Prostate gland (tissue), 2 donors: ENCODE measurements at regions not wholly inside any gene's neighbourhood (a gene's known extent, or its start where the extent isn't known, plus 50 kb on each side); places are given as distances from the start of the nearest gene placed in this dataset.

Experiments
- DNase-seq: peaks from one replicate; pipeline ENCODE4 v3.0.0-alpha.2; 2019; ENCODE audit warnings: low spot score
- H3K27ac ChIP-seq, 2 donors: fragments of 200-600 bp; sonication (generic); 2 replicates each; pipeline ENCODE4 v1.5.1; 2017 to 2019
- H3K27me3 ChIP-seq: fragments of 200-600 bp; sonication (generic); replicated peaks from 2 replicates; pipeline ENCODE4 v1.5.1; 2019; ENCODE audit not compliant: insufficient read depth
- H3K36me3 ChIP-seq, 2 donors: fragments of 200-600 bp; sonication (generic); 1 replicate in 1 of 2; 2 replicates in 1 of 2; pipeline versions ENCODE4 v1.5.1 to v1.8.1; 2017 to 2019
- H3K4me1 ChIP-seq: fragments of 200-600 bp; sonication (generic); replicated peaks from 2 replicates; pipeline ENCODE4 v1.5.1; 2019
- H3K4me3 ChIP-seq, 2 donors: fragments of 200-600 bp; sonication (generic); 2 replicates each; pipeline ENCODE4 v1.5.1; 2017 to 2019
- H3K9me3 ChIP-seq: fragments of 200-600 bp; sonication (generic); 2 replicates; pipeline ENCODE4 v1.5.1; 2017
- CTCF ChIP-seq, 4 experiments: fragments of 200-600 bp in 2 of 4; fragments of 450-650 bp in 2 of 4; sonication (generic) in 2 of 4; IDR thresholded peaks; 1 replicate in 3 of 4; 2 replicates in 1 of 4; pipeline ENCODE4 v1.5.1; 2016 to 2019; ENCODE audit warnings: antibody characterized with exemption in 4 of 4, mild to moderate bottlenecking in 2 of 4, moderate library complexity in 2 of 4
- POLR2A ChIP-seq: fragments of 450-650 bp; IDR thresholded peaks from one replicate; pipeline ENCODE4 v1.6.1; 2016; ENCODE audit warnings: antibody characterized with exemption, mild to moderate bottlenecking
- POLR2AphosphoS5 ChIP-seq: sonication (generic); formaldehyde crosslinking; IDR thresholded peaks from one replicate; pipeline ENCODE4 v1.6.1; 2017; ENCODE audit warnings: antibody characterized with exemption
- WGBS: methylation state at CpG from one replicate; pipeline ENCODE4 v1.1.5; 2018; 5-methylcytosine and 5-hydroxymethylcytosine counted together
- intact Hi-C: fragments of 100-400 bp; cut with DNase I; formaldehyde crosslinking; loops from one replicate; pipeline ENCODE4 v1.14.2; 2022

GRCh38 chr1:115219927-115220326 lies 118.1 kb downstream of the NGF start:
- Histone ChIP-seq H3K9me3 (no peaks in the 10 kb centered on the region), H3K36me3 (no peaks in the 10 kb centered on the region), H3K27ac (no peak overlapping the region), H3K4me3 (no peak overlapping the region), H3K4me1 (no peaks in the 10 kb centered on the region), H3K27me3 (no peaks in the 10 kb centered on the region)
- intact Hi-C loops, result no loop called here
- no peak for TF ChIP-seq CTCF (IDR thresholded peaks at IDR 0.05)
- TF ChIP-seq POLR2AphosphoS5, result no peak
- no peak for TF ChIP-seq POLR2A
- no peak for DNase-seq
- WGBS, result 90% methylated on average over 6 of the region's 6 CpGs

- intact Hi-C loops, result no loop called here
- Histone ChIP-seq H3K9me3 (no peaks in the 10 kb centered on the region), H3K4me3 (no peak overlapping the region), H3K27ac (no peak overlapping the region), H3K36me3 (no peaks in the 10 kb centered on the region), H3K27me3 (no peaks in the 10 kb centered on the region), H3K4me1 (no peaks in the 10 kb centered on the region)
- no peak for TF ChIP-seq POLR2A
- TF ChIP-seq POLR2AphosphoS5, result no peak
- TF ChIP-seq CTCF (IDR thresholded peaks at IDR 0.05), result no peak
- DNase-seq, result no peak
- WGBS, result 95% methylated on average over 3 of the region's 3 CpGs
Measured at GRCh38 chr1:115218699-115219098, 119.3 kb downstream of the NGF start.

GRCh38 chr1:115218034-115218405 lies 120.0 kb downstream of the NGF start:
- 86% methylated on average over 6 of the region's 6 CpGs for WGBS
- H3K36me3 ChIP-seq, result no peaks in the 10 kb centered on the region
- DNase-seq, result no peak
- H3K4me1 ChIP-seq, result no peaks in the 10 kb centered on the region
- TF ChIP-seq CTCF (IDR thresholded peaks at IDR 0.05) (no peak), POLR2A (no peak), POLR2AphosphoS5 (no peak)
- intact Hi-C loops, result no loop called here
- no peak overlapping the region for H3K4me3 ChIP-seq
- no peak overlapping the region for H3K27ac ChIP-seq
- H3K9me3 ChIP-seq, result no peaks in the 10 kb centered on the region
- H3K27me3 ChIP-seq, result no peaks in the 10 kb centered on the region

- H3K27me3 ChIP-seq, result no peaks in the 10 kb centered on the region
- no peak overlapping the region for H3K27ac ChIP-seq
- no peaks in the 10 kb centered on the region for H3K9me3 ChIP-seq
- 73% methylated on average over 11 of the region's 11 CpGs for WGBS
- TF ChIP-seq POLR2AphosphoS5 (no peak), CTCF (IDR thresholded peaks at IDR 0.05) (no peak), POLR2A (no peak)
- H3K4me1 ChIP-seq, result no peaks in the 10 kb centered on the region
- DNase-seq, result no peak
- no peak overlapping the region for H3K4me3 ChIP-seq
- no peaks in the 10 kb centered on the region for H3K36me3 ChIP-seq
- intact Hi-C loops, result no loop called here
Measured at GRCh38 chr1:115217150-115218033, 120.7 kb downstream of the NGF start.
